ENCODE measurements at regions not wholly inside any gene's neighbourhood (a gene's known extent, or its start where the extent isn't known, plus 50 kb on each side); places are given as distances from the start of the nearest gene placed in this dataset.
"Not testable (repeated sequence)": the region's sequence is repeated elsewhere in the genome, so short reads cannot be mapped to it uniquely, and the experiment has no call there.

- no peak for DNase-seq (ENCODE audit: extremely low read depth in 1 of 2, low read depth in 1 of 2)
Measured at GRCh38 chr13:85141401-85141800, 657.8 kb downstream of the SLITRK6 start.

- no peak for DNase-seq (ENCODE audit: extremely low read depth in 1 of 2, low read depth in 1 of 2)
Measured at GRCh38 chr13:85140192-85140591, 659.0 kb downstream of the SLITRK6 start.

GRCh38 chr13:85137516-85137915, 661.7 kb downstream of the SLITRK6 start:
- DNase-seq (ENCODE audit: extremely low read depth in 1 of 2, low read depth in 1 of 2) = no peak

- no peak for DNase-seq (ENCODE audit: extremely low read depth in 1 of 2, low read depth in 1 of 2)
Measured at GRCh38 chr13:85132986-85133385, 666.2 kb downstream of the SLITRK6 start.

GRCh38 chr13:85123501-85123900, 675.7 kb downstream of the SLITRK6 start:
- not testable (repeated sequence) for DNase-seq (ENCODE audit: extremely low read depth in 1 of 2, low read depth in 1 of 2)

- DNase-seq (ENCODE audit: extremely low read depth in 1 of 2, low read depth in 1 of 2) = no peak
Measured at GRCh38 chr13:85108356-85108755, 690.9 kb downstream of the SLITRK6 start.

GRCh38 chr13:85099245-85099644, 700.0 kb downstream of the SLITRK6 start:
- no peak for DNase-seq (ENCODE audit: extremely low read depth in 1 of 2, low read depth in 1 of 2)

- no peak for DNase-seq (ENCODE audit: extremely low read depth in 1 of 2, low read depth in 1 of 2)
Measured at GRCh38 chr13:85095418-85096272, 703.6 kb downstream of the SLITRK6 start.

- no peak for DNase-seq (ENCODE audit: extremely low read depth in 1 of 2, low read depth in 1 of 2)
Measured at GRCh38 chr13:85093808-85094207, 705.4 kb downstream of the SLITRK6 start.

- DNase-seq (ENCODE audit: extremely low read depth in 1 of 2, low read depth in 1 of 2) = no peak
Measured at GRCh38 chr13:85091631-85092234, 707.5 kb downstream of the SLITRK6 start.

- no peak for DNase-seq (ENCODE audit: extremely low read depth in 1 of 2, low read depth in 1 of 2)
Measured at GRCh38 chr13:85089186-85089585, 710.0 kb downstream of the SLITRK6 start.

GRCh38 chr13:85080691-85081090, 718.5 kb downstream of the SLITRK6 start:
- no peak for DNase-seq (ENCODE audit: extremely low read depth in 1 of 2, low read depth in 1 of 2)

GRCh38 chr13:85076343-85076742, 722.9 kb downstream of the SLITRK6 start:
- DNase-seq (ENCODE audit: extremely low read depth in 1 of 2, low read depth in 1 of 2) = no peak

- DNase-seq (ENCODE audit: extremely low read depth in 1 of 2, low read depth in 1 of 2) = no peak
Measured at GRCh38 chr13:85074543-85075313, 724.5 kb downstream of the SLITRK6 start.

- DNase-seq (ENCODE audit: extremely low read depth in 1 of 2, low read depth in 1 of 2) = no peak
Measured at GRCh38 chr13:85068231-85068630, 731.0 kb downstream of the SLITRK6 start.

GRCh38 chr13:85040215-85040614, 759.0 kb downstream of the SLITRK6 start:
- no peak for DNase-seq (ENCODE audit: extremely low read depth in 1 of 2, low read depth in 1 of 2)

- DNase-seq (ENCODE audit: extremely low read depth in 1 of 2, low read depth in 1 of 2) = no peak
Measured at GRCh38 chr13:85031771-85032170, 767.4 kb downstream of the SLITRK6 start.

GRCh38 chr13:85028035-85028434, 771.2 kb downstream of the SLITRK6 start:
- DNase-seq (ENCODE audit: extremely low read depth in 1 of 2, low read depth in 1 of 2) = no peak

GRCh38 chr13:85019121-85019520, 780.1 kb downstream of the SLITRK6 start:
- DNase-seq (ENCODE audit: extremely low read depth in 1 of 2, low read depth in 1 of 2) = no peak

- DNase-seq (ENCODE audit: extremely low read depth in 1 of 2, low read depth in 1 of 2) = no peak
Measured at GRCh38 chr13:85013006-85013405, 786.2 kb downstream of the SLITRK6 start.

GRCh38 chr13:85009447-85009846, 789.8 kb downstream of the SLITRK6 start:
- DNase-seq (ENCODE audit: extremely low read depth in 1 of 2, low read depth in 1 of 2) = no peak

- DNase-seq (ENCODE audit: extremely low read depth in 1 of 2, low read depth in 1 of 2) = no peak
Measured at GRCh38 chr13:84999252-84999651, 800.0 kb downstream of the SLITRK6 start.
